Femur (tissue), 1 donor: ENCODE measurements at regions not wholly inside any gene's neighbourhood (a gene's known extent, or its start where the extent isn't known, plus 50 kb on each side); places are given as distances from the start of the nearest gene placed in this dataset.
"Not testable (repeated sequence)": the region's sequence is repeated elsewhere in the genome, so short reads cannot be mapped to it uniquely, and the experiment has no call there.

Experiments
- DNase-seq: peaks from one replicate; pipeline ENCODE4 v3.0.0-alpha.2; 2017

DNA sequence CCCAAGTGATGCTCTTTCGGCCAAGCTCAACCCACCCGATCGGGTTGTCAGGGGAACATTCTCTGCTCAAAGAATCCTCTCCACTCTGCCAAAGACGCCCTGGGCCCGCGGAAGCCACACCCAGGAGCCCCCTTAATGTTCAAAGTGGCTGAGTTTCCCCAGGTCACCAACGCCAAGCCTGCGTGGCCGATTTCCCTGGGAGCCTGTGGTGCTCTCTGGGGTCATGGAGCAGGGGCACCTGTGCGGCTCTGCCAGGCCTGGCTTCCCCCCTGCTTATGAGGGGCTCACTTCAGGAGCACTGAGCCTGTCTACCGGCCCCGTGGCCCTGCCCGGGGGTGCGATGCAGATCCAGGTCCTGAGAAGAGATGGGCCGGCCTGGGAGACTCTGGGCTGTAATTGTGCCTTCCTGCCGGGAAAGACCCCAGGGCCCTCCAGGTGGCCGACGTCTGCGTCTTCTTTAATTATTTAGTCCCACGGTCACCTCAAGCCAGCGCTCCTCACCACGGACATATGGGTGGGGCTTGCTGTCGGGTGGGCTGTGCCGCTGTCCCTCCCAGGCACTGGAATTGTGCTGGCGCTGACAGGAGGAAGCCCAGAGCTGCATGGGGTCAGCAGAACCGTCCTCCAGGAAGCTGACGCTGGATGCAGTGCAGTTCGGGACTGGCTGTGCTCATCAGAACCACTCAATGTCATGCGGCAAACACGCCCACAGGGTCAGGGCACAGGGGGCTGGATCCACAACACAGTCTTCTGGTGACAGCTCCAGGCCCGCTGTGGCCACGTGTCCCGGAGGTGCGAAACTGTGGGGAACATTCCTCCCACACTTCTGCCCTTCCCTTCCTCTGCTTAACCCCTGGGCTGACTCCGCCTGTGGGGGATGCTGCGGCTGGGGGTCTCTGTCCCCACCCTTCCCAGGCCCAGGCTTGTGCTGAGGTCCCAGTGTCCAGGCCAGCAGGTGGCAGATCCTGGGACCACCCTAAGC, 267.6 kb upstream of the SFSWAP start:
- DNase-seq, result no peak

DNA sequence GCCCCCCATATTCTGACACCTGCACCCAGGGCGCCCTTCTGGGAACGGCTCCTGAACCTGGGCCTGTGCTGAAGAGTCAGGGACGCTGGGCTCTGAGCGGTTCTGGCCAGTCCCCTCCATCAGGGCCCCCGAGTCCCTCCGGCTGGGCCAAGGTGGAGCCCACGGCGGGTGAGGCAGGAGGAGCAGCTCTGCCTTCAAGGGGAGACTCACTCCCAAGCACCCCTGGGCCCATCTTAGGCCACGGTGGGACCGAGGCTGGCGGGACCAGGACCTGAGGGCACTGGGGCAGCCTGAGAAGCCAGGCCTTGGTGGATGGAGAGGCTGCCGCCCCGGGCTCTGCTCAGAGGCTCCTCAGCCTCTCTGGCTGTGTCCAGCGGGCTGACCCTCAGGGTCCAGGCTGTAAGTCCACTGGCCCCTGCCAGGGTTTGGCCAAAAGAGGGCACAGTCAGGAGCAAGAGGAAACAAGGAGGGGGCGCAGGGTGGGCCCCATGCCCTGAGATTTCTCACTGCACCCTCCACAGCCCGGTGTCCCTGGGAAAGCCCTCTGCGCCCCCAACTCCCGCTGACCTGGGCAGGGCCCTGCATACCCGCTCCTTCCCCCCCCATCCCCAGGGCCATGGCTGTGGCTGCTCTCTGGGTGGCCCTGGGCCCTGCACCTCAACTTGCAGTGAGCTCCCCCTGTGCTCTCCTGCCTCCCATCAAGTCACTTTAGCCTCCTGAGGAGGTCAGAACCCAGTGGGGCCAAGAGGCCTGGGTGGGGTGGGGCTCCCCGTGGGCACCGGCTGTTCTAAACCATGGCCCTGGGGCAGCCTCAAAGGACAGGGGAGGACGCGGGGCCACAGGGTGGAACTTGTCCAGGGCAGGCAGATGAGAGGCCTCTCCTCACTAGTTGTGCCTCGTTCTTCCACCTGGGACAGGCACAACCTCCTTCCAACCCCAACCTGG, 266.4 kb upstream of the SFSWAP start:
- no peak for DNase-seq

DNA sequence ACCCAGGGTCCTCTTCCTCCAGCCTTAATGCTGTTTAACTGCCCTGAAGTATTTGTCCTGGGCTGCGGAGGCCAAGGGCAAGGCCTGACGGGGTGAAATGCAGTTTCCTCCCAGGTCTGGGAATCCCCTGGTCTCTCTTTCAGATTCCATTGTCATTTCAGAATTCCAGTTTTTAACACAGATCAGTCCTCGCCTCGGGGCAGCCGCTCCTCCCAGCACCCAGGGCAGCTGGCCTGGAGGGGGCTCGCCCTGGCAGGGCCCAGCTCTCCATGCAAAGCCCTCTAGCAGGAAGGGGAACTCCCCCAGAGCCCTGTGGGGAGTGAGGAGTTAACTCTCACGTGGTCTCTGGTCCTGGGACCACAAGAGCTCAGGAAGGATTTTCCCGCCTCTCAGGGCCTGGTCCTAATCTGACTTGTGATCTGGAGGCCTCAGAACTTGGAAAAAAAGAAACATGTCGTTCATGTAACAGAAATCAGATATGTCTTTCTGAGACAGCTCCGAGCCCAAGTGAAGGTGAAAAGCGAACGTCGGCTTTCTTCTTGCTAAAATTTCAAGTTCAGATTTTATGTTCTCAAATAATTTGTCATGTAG, 265.6 kb upstream of the SFSWAP start:
- no peak for DNase-seq

DNA sequence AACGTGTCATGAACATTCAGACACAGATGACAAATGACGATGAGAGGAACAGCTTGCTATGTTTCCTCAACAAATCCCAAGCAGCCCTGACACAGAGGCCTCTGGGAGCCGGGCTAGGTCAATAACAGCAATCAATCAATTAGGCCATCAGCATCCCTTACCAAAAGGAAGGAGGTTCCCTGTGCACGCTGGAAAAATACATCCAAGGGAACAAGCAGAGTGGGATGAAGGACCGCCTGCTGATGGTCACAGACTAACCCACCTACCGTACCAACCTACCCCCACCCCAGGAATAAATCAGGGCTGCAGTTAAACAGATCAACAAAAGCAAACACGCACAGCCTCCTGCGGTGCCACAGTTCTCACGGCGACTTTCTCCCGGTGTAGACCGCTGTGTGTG, 265.1 kb upstream of the SFSWAP start:
- no peak for DNase-seq

DNA sequence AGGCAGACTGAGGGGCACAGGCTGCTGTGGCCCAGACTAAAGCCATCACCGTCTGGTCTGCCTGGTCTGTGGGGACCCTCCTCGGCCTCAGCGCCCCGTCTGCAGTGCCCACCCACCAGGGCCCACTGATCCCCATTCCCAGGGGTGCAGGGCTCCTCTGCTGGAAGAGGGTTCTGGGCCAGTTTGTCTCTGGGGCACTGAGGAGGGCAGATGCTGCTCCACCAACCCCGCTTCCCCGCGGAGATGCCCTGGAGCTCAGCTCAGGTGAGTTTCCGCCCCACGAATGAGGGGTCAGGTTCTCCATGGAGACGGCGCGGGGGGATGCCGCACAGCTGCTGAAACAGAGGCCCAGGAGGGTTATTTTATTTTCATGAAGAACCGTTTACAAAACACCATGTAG, 263.3 kb upstream of the SFSWAP start:
- not testable (repeated sequence) for DNase-seq

DNA sequence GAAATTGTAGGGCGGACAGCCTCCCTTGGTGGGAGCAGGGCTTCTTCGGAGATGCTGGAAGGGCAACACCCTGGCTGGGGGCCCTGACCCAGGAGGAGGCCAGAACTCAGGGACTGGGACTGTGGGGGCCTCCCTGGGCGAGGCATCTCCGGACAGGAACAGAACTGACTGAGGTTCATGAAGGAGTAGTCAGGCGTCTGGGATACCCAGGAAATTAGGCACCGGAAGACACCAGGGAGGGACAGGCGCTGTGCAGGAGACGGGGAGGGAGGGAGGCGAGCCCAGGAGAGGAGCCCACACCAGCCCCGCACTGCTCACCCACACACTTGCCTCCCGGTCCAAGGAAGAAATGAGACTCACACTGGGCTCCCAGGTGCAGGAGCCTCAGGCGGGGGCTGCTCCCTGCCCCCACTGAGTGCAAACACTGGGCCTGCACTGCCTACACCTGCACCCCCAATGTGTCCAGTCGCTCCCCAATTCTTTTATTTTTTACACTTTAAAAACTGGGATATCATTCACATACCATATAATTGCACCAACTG, 262.6 kb upstream of the SFSWAP start:
- DNase-seq, result no peak

DNA sequence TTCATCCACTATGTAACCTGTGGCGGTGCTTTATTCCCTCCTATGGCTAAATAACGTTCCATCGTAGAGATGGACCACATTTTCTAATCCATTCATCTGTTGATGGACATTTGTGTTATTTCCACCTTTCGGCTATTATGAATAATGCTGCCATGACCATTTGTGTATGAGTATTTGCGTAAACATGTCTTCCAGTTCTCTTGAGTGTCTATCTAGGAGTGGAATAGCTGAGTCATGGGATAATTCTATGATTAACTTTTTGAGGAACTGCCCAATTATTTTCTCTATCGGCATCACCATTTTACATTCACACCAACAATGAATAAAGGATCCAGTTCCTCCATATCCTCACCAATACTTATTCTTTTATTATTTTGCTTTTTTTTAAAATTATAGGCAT, 261.9 kb upstream of the SFSWAP start:
- no peak for DNase-seq

DNA sequence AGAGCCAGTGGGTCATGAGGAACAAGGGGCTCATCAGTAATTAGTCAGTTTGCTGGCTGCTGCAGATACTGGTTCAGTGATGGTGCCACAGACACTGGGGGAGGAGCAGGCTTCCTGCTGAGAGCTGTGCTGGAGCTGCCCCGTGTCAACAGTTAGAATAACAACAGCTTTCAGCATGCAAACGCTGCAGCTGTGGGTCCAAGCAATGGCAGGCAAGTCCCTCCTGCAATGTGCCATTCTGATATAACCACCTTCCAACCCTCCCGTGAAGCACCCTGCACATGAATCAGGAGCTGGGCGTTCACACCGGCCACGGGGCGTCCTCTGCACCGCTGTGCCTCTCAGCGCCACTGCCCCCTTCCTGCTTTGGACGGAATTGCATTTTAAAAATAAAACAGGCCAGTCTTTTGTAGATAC, 258.4 kb upstream of the SFSWAP start:
- no peak for DNase-seq

DNA sequence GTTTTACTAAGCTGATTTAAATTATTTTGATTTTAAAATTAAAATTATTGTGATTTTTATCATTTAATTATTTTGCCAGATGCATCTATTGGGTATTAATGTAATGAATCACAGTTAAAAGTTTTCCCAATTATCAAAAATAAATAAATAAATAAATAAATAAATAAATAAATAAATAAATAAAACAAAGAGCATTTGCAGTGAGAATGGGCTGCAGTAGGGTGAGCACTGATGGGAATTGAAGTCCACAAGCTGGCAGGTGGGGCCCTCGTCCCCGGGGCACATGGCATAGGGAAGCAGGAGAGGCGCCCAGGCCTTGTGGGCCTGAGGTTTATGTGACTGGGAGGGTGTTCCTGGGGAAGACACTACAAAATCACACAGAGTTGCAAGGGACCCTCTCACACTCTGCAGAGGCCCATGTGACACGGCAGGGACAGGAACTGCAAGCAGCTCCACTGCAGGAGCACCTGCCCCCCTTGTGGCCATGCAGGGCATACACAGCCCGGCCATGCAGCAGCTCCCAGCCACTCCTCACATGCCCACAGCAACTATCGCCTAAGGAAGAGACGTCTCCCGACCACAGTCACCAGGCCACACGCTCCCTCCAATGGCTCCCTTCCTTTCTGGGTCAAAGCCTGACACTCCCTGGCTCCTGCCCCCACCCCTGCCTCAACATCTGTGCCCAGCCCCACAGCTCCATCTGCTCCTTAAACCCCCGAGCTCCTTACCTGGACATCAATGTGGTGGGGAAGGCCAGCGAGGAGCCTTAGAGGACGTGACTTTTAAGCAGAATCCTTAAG, 256.3 kb upstream of the SFSWAP start:
- peak; percentile 57 for DNase-seq

DNA sequence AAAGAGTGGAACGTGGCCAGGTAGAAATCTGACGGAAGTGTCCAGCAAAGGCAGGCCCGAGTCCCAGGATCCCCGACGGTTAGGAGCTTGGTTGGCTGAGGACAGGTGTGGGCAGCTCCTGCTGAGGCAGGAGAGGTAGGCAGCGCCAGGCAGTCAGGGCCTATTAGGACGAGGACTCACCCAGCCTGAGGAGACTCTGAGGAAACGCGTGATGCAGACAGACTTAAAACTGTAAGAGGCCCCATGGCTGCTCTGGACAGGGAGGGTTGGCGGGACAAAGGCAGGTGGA, 255.7 kb upstream of the SFSWAP start:
- DNase-seq, result no peak

DNA sequence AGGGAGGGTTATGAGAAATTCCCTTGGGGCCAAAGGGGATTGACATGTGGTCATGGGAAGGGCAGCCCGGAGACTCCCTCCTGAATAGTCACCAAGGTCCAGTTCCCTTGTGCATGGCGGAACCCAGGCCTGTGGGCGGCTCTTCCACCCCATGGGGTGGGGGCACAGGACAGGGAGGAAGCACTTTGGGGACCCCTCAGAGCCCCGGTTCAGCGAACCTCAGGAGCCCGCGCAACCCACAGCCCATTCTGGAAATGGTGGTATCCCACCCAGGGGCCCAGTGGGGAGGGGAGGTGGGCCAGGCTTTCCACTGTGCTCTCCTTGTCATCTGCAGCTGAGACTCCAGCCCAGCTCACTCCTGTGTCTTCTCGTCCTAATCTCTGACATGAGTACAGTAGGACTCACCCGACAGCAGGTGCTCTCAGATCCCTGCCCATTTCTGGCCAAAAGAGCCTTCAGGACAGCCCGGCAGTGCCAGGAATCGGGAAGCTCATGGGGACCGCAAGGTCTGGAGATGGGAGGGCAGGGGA, 255.2 kb upstream of the SFSWAP start:
- DNase-seq, result no peak

DNA sequence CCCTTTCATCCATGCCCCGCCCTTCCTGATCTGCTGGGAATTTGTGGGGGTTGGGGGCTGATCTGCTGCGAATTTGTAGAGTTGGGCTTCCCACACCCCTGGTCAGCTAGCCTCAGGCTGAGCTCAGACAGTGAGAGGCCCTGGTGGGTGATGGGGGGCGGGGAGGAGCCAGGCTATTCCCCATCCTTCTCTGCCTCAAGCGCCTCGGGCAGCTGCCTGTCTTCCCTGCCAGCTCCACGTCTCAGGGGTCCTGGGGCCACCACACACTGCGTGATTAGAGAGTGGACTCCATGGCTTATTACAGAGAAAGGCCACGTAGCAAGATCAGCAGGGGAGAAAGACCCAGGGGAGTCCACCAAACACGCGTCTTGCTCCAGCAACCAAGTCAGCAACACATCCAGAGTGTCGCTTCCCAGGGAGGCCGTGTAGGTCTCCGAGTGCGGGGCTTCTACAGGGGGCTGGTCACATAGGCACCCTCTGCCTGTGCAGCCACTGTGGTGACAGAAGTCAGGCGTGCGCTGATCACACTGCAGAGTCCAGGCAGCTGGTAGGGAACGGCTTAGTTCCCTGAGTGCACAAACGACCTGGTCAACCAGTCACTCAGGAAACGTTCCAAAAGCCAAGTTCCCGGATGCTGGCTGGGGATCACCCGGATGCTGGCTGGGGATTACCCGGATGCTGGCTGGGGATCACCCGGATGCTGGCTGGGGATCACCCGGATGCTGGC, 254.4 kb upstream of the SFSWAP start:
- DNase-seq, result no peak

DNA sequence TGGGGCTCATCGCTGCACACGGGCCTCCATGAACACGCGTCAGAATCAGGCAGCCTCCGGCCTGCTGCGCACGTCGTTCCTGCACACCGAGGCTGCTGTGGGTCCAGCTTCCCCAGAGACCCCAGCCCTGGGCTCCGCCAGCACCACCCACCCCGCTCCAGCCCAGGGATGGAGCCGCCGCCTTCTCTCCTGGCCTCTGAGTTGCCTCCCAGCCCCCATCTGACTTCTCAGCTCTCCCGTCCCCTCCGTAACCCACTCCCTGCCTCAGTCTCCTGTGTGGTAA, 253.9 kb upstream of the SFSWAP start:
- DNase-seq, result no peak

DNA sequence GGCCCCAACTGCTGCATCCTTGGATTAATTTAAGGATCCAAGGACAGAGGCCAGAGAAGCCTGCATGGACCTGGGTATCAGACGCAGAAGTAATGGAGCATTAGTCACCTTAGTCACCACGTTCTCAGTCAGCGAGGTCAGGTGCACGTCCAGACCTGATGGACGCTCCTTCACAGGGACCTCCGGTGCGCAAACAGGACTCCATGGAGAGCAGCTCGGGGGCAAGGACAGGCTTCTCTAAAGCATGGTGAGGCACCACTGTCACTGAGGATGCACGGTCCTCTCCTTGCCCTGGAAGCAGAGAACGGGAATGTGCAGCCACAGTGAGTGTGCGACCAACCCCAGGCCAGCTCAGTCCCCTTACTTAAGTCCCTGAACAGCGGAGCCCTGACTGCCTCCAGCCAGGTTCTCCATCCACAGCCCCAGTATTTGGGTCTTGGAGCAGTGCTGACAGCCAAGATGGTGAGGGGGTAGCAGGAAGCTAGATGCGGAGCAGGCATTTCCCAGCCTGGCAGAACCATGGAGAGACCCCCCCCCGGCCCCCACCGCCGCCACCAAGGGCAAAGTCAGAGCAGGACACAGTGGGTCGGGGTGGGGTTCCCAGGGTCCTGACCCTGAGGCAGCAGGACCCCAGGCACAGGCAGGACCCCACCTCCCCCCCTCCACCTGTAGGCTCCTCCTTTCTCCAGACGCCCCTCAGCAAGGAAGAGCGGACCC, 253.4 kb upstream of the SFSWAP start:
- no peak for DNase-seq

DNA sequence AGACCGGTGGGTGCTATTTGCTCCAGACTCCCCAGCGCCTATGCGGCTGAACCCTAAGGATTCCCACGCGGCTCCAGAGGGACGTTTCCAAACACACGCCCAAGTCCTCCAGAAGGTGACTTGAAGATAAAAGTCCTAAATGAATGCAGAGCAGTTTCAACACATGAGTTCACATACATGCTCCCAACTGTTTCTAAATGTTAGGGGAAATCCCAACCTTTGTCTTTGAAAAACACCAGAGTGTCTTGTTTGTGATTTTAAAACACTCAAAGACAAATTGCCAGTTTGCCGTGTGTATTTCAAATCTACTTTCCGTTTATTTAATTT, 252.9 kb upstream of the SFSWAP start:
- no peak for DNase-seq

DNA sequence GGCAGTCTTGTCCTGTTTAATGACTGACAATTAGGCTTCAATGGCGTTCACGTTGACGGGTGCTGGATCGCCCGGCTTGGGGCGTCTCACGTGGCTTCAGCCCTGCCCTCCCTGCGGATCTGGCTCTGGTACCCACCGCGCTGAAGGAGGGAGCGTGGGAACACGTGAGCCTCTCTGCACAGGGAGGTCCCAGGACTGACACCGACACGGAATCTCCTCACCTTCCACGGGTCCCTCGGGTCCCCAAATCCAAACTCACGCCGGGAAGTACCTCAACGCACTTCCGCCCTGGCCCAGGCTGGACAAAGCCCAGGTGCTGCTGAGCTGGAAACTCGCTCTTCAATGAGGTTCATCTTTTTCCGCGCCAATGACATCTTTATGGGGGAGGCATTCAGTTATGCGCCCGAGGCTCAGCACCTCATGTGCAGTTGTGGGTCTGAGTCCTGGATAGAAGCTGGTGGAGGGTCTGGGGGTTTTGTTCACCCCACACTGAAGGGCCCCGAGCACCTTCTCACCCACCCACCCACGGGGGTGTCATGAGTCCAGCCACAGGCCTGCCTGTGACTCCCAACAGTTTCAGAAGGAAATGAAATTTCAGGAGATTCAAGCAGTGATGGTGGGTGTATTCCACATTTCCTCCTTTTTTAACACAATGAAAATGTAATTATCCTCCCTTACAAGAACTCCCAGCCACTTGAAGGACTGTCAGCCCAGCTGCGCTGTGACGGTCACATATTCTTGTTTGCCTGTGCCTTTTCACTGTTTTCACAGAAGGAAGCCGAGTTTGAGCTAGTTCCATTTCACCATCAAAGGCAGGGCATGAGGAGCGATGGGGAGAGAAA, 251.7 kb upstream of the SFSWAP start:
- DNase-seq, result no peak

DNA sequence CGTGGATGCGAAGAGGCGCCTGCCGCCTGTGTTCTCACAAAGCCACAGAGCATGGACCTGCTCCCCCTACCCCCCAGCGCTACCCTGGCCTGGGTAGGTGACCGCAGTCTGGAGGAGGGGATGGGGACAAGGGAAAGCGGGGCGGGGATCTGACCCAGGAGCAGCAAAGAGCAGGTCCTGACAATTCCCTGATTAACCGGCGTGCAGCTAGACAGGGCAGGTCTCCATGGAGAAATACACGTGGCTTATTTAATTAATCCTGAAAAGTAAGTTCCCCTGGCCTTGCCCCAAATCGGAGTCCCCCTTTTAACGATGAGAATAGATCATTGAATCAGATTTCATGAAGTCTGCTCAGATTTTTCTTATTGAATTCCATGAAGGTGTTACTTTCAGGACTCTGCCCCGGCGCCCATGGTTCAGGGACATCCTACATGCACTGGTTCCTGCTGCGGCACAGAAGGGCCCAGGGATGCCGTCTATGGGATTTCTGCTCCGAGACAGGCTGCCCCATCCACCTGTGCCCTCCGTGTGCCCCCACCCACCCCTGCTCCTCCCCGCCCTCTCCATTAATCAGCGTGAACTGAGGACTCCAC, 251.0 kb upstream of the SFSWAP start:
- DNase-seq, result no peak

DNA sequence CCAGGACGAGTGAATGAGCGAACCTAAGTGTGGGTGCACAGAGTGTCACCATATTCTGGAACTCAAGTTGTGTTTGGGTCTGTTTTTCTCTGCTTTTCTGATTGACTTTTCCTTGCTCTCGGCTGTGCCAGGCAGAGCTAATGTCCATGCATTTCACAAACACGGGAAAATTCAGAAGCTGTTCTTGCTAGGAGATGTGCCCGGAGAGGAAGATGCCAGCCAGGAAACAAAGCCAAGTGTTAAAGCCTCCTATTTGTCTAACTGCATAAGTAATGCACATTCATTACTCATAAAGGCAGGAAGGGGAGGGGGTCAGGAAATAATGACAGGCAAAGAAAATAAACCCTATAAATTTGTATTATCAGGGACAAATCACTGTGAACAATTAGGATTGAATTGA, 250.4 kb upstream of the SFSWAP start:
- no peak for DNase-seq

DNA sequence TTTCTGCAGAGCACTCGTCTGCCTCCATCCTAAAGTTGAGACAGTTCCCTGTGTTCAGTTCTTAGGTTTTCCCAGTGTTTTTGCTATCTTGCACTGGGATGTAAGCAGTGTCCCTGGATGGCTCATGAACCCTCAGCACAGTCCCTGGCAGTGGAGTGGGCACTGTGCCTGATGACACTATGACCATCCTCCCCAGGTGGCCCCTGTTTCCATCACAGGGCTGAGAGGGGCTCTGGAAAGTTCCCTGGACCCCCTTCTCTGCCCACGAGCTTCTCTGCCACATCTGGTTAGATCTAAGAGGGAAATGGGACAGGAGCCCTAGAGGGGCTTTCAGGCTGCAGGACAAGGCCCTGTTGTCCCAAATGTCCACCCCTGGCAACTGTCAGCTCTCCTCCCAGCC, 249.8 kb upstream of the SFSWAP start:
- no peak for DNase-seq

DNA sequence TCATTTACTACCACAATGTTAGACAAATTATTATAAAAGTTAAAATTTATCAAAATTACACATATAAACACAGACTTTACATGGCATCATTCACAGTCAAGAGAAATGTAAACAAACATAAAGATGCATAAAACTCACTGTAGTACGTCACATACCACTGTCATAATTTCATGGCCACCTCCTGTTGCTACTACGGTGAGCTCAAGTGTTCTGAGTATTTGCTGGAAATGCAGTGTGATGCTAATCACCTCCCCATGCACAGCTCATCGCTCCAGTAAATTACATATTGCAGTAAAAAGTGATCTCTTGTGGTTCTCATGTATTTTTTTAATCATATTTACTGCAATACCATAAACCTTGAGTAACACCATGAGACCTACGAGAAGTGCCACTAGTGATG, 247.7 kb upstream of the SFSWAP start:
- DNase-seq, result no peak
